ENCODE measurements at regions not wholly inside any gene's neighbourhood (a gene's known extent, or its start where the extent isn't known, plus 50 kb on each side); places are given as distances from the start of the nearest gene placed in this dataset.

DNA sequence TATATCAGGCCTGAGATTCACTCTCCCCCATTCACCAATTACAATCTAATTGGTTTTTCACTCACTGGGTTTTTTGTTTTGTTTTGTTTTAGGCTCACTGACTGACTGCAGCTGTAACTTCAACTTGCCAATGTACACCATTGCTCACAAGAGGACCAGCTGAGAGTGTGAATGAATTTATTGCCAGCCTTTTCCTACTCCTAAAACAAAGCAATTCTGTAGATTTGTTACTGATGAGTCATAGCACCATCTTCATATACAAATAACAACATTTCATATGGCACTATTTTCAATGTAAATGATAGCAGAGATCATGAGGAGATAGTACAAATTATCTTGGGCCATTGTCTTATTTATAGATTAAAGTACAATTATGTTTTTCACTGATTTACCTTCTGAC is 76.0 kb upstream of the DPYD start:
- H3K27ac ChIP-seq: no peak overlapping the region
- H3K4me3 ChIP-seq: no peak overlapping the region
- H3K4me1 ChIP-seq: no peaks in the 10 kb centered on the region
- ATAC-seq: no peak
- H3K9me3 ChIP-seq: no peaks in the 10 kb centered on the region
- TF ChIP-seq, protein P1, sequence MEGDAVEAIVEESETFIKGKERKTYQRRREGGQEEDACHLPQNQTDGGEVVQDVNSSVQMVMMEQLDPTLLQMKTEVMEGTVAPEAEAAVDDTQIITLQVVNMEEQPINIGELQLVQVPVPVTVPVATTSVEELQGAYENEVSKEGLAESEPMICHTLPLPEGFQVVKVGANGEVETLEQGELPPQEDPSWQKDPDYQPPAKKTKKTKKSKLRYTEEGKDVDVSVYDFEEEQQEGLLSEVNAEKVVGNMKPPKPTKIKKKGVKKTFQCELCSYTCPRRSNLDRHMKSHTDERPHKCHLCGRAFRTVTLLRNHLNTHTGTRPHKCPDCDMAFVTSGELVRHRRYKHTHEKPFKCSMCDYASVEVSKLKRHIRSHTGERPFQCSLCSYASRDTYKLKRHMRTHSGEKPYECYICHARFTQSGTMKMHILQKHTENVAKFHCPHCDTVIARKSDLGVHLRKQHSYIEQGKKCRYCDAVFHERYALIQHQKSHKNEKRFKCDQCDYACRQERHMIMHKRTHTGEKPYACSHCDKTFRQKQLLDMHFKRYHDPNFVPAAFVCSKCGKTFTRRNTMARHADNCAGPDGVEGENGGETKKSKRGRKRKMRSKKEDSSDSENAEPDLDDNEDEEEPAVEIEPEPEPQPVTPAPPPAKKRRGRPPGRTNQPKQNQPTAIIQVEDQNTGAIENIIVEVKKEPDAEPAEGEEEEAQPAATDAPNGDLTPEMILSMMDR (IDR thresholded peaks at IDR 0.05): no peak
- DNase-seq: no peak
- intact Hi-C loops (cut with DNase I): no loop called here
- H3K36me3 ChIP-seq: no peaks in the 10 kb centered on the region
- no peaks in the 10 kb centered on the region for H3K27me3 ChIP-seq

DNA sequence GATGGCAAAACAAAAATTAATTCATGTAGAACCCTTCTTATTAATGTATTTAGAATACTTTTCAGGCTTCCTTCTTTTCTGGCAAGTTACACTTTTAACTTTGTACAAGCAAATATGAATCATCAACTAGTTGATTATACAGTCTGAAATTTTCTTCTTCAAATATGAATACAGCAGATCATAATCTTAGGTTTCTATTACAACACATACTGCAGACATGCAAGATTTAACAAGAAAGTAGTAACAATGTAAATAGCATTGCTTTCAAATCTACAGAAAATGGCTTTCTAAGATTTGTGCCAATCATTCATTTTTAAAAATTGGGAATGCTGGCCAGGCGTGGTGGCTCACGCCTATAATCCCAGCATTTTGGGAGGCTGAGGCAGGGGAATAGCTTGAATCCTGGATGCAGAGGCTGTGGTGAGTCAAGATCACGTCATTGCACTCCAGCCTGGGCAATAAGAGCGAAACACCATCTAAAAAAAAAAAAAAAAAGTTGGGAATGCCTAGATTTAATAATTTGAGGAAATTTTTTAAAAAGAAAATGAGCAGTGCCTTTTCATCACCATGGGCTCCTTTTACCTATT is 68.4 kb upstream of the DPYD start:
- TF ChIP-seq, protein P1 (IDR thresholded peaks at IDR 0.05): no peak
- ATAC-seq: no peak
- DNase-seq: no peak
- intact Hi-C loops (cut with DNase I): no loop called here
- Histone ChIP-seq H3K27me3 (no peaks in the 10 kb centered on the region), H3K9me3 (no peaks in the 10 kb centered on the region), H3K4me3 (no peak overlapping the region), H3K27ac (no peak overlapping the region), H3K36me3 (no peaks in the 10 kb centered on the region), H3K4me1 (no peaks in the 10 kb centered on the region)

DNA sequence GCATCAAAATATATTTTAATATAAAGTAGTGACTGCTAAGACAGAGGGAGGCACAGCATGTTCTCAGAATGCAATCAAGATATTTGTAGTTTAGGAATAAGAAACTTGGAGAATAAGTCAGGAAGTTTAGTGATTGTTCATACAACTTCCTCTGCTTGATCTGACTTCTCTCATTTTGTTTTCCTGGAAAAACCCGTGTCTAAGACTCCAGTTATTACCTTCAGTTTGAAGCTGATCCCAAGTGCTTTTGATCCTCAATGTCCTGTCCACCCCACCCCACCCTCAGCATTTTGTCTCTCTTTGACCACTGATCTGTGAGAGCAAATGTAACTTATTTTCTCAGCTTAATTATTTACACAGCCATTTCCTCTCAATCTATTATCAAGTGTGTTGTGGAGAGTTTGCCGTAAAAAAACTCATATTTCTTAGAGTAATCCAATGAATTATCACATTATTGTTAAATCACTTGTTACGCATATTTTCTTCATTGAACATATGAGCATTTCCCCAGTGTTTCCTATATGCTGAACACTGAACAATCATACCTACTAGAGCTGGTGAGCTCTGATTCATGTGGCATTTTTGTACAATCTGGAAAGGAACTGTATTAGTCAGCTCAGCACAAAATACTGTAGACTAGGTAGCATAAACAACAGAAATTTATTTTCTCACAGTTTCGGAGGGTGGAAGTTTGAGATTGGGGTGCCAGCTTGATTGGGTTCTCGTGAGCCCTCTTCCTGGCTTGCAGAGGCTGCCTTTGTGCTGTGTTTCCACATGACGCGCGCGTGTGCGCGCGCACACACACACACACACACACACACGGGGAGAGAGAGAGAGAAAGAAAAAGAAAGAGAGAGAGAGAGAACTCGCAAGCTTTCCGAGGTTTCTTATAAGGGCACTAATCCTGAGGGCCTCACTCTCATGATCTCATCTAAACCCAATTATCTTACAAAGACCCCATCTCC is 65.5 kb upstream of the DPYD start:
- no peaks in the 10 kb centered on the region for H3K9me3 ChIP-seq
- no peak overlapping the region for H3K27ac ChIP-seq
- intact Hi-C loops (cut with DNase I): no loop called here
- TF ChIP-seq, protein P1 (IDR thresholded peaks at IDR 0.05): no peak
- no peak overlapping the region for H3K4me3 ChIP-seq
- no peaks in the 10 kb centered on the region for H3K36me3 ChIP-seq
- H3K4me1 ChIP-seq: no peaks in the 10 kb centered on the region
- H3K27me3 ChIP-seq: no peaks in the 10 kb centered on the region
- ATAC-seq (no peak), DNase-seq (no peak)

DNA sequence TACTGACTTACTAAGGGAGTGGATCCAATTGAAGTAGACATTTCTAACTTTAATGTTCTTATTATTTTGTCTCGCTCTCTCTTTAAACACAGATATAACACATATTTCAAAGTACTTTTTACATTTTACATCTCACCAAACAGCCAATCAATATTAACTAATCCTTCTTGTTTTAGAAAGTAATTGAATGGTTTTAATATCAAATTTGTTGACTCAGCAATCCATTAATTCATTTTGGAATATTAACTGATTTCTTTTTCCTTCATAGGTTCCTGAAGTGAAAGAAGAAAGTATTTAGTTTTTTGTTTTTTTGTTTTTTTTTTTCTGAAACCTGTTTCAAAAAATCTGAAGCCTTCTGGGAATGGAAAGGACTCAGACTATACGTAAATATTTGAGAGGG is 62.3 kb upstream of the DPYD start:
- no peaks in the 10 kb centered on the region for H3K36me3 ChIP-seq
- H3K27me3 ChIP-seq: no peaks in the 10 kb centered on the region
- H3K4me1 ChIP-seq: no peaks in the 10 kb centered on the region
- no peaks in the 10 kb centered on the region for H3K9me3 ChIP-seq
- H3K4me3 ChIP-seq: no peak overlapping the region
- no peak for ATAC-seq
- intact Hi-C loops (cut with DNase I): no loop called here
- no peak overlapping the region for H3K27ac ChIP-seq
- DNase-seq: no peak
- TF ChIP-seq, protein P1 (IDR thresholded peaks at IDR 0.05): no peak

DNA sequence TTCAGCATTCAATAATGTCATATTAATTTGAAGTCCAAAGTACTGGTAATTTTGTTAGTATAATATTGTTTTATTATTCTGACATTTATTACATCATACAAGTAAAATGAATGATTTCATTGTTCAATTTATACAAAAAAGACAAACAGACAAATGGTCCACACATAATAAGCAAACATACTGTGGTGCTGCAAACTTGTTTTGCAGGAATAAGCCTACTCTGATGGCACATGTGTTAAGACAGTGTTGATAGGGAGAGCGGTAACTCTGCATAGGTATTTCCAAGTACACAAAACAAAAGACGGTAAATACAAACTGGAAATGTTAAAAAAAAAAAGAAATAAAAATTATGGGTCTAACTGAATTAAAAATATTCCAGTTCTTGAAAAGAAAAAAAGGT is 59.7 kb upstream of the DPYD start:
- TF ChIP-seq, protein P1 (IDR thresholded peaks at IDR 0.05): no peak
- Histone ChIP-seq H3K4me1 (no peaks in the 10 kb centered on the region), H3K27ac (no peak overlapping the region), H3K4me3 (no peak overlapping the region), H3K27me3 (no peaks in the 10 kb centered on the region), H3K36me3 (no peaks in the 10 kb centered on the region), H3K9me3 (no peaks in the 10 kb centered on the region)
- no peak for ATAC-seq
- no peak for DNase-seq
- intact Hi-C loops (cut with DNase I): no loop called here
